ENCODE measurements at regions not wholly inside any gene's neighbourhood (a gene's known extent, or its start where the extent isn't known, plus 50 kb on each side); places are given as distances from the start of the nearest gene placed in this dataset.
"Not testable (repeated sequence)": the region's sequence is repeated elsewhere in the genome, so short reads cannot be mapped to it uniquely, and the experiment has no call there.

GRCh38 chr21:35982717-35983116 is 77.6 kb downstream of the SETD4 start:
- DNase-seq = no peak

- no peak for DNase-seq
These were observed 78.7 kb downstream of the SETD4 start for GRCh38 chr21:35981514-35982070.

- no peak for DNase-seq
These were observed 79.5 kb downstream of the SETD4 start for GRCh38 chr21:35980821-35981220.

GRCh38 chr21:35977860-35978259 is 82.5 kb downstream of the SETD4 start:
- not testable (repeated sequence) for DNase-seq

GRCh38 chr21:35976929-35977328 is 83.4 kb downstream of the SETD4 start:
- DNase-seq = no peak

- DNase-seq = no peak
These were observed 83.8 kb downstream of the SETD4 start for GRCh38 chr21:35976481-35976880.

GRCh38 chr21:35974775-35975174 is 85.6 kb downstream of the SETD4 start:
- peak; percentile 93 for DNase-seq

GRCh38 chr21:35971824-35972223 is 88.5 kb downstream of the SETD4 start:
- no peak for DNase-seq

- no peak for DNase-seq
These were observed 91.0 kb downstream of the SETD4 start for GRCh38 chr21:35969281-35969680.

- DNase-seq = no peak
These were observed 91.8 kb downstream of the SETD4 start for GRCh38 chr21:35968564-35968963.

- DNase-seq = no peak
These were observed 94.6 kb downstream of the SETD4 start for GRCh38 chr21:35965699-35966098.

- no peak for DNase-seq
These were observed 96.3 kb downstream of the SETD4 start for GRCh38 chr21:35963920-35964451.

- no peak for DNase-seq
These were observed 97.4 kb downstream of the SETD4 start for GRCh38 chr21:35962917-35963316.

- DNase-seq = no peak
These were observed 106.3 kb downstream of the SETD4 start for GRCh38 chr21:35954066-35954465.

GRCh38 chr21:35953597-35953996 is 106.7 kb downstream of the SETD4 start:
- no peak for DNase-seq

GRCh38 chr21:35952651-35953340 is 107.5 kb downstream of the SETD4 start:
- no peak for DNase-seq

- DNase-seq = no peak
These were observed 111.3 kb downstream of the SETD4 start for GRCh38 chr21:35948982-35949381.

- no peak for DNase-seq
These were observed 115.1 kb downstream of the SETD4 start for GRCh38 chr21:35945089-35945671.

GRCh38 chr21:35943752-35944151 is 116.6 kb downstream of the SETD4 start:
- DNase-seq = peak; percentile 87

GRCh38 chr21:35942211-35943144 is 117.8 kb downstream of the SETD4 start:
- no peak for DNase-seq

- DNase-seq = peak; percentile 54
These were observed 120.0 kb downstream of the SETD4 start for GRCh38 chr21:35940074-35940927.

- no peak for DNase-seq
These were observed 121.9 kb downstream of the SETD4 start for GRCh38 chr21:35938446-35938845.

All from NCI-H774 (cell line).